ENCODE measurements at regions not wholly inside any gene's neighbourhood (a gene's known extent, or its start where the extent isn't known, plus 50 kb on each side); places are given as distances from the start of the nearest gene placed in this dataset.

- TF ChIP-seq CTCF (IDR thresholded peaks at IDR 0.05; ENCODE audit: insufficient read depth, low read length, missing control alignments) = no peak
- H3K4me3 ChIP-seq (ENCODE audit: low read depth, low read length) = no peak overlapping the region
- CTCF ChIA-PET = no interaction called here
- POLR2A ChIA-PET = no interaction called here
- DNase-seq (ENCODE audit: low read depth, low spot score) = no peak
Observed at GRCh38 chr3:180496995-180497394, 105.0 kb upstream of the TTC14 start.

GRCh38 chr3:180516368-180516767 lies 85.6 kb upstream of the TTC14 start:
- CTCF ChIA-PET = no interaction called here
- TF ChIP-seq CTCF (IDR thresholded peaks at IDR 0.05; ENCODE audit: insufficient read depth, low read length, missing control alignments) = no peak
- no peak overlapping the region for H3K4me3 ChIP-seq (ENCODE audit: low read depth, low read length)
- DNase-seq (ENCODE audit: low read depth, low spot score) = no peak
- POLR2A ChIA-PET = no interaction called here

GRCh38 chr3:180523040-180523439 lies 78.9 kb upstream of the TTC14 start:
- no peak overlapping the region for H3K4me3 ChIP-seq (ENCODE audit: low read depth, low read length)
- TF ChIP-seq CTCF (IDR thresholded peaks at IDR 0.05; ENCODE audit: insufficient read depth, low read length, missing control alignments) = no peak
- CTCF ChIA-PET = no interaction called here
- POLR2A ChIA-PET = no interaction called here
- no peak for DNase-seq (ENCODE audit: low read depth, low spot score)

GRCh38 chr3:180528843-180529242 lies 73.1 kb upstream of the TTC14 start:
- POLR2A ChIA-PET = no interaction called here
- DNase-seq (ENCODE audit: low read depth, low spot score) = no peak
- no peak overlapping the region for H3K4me3 ChIP-seq (ENCODE audit: low read depth, low read length)

GRCh38 chr3:180529778-180530177 lies 72.2 kb upstream of the TTC14 start:
- TF ChIP-seq CTCF (IDR thresholded peaks at IDR 0.05; ENCODE audit: insufficient read depth, low read length, missing control alignments) = no peak
- no peak overlapping the region for H3K4me3 ChIP-seq (ENCODE audit: low read depth, low read length)
- DNase-seq (ENCODE audit: low read depth, low spot score) = no peak
- ChIA-PET CTCF (no interaction called here), POLR2A (no interaction called here)

More at GRCh38 chr3:180528843-180529242, 73.1 kb upstream of the TTC14 start:
- CTCF ChIA-PET = no interaction called here
- TF ChIP-seq CTCF (IDR thresholded peaks at IDR 0.05; ENCODE audit: insufficient read depth, low read length, missing control alignments) = no peak

GRCh38 chr3:180530276-180530675 lies 71.7 kb upstream of the TTC14 start:
- ChIA-PET CTCF (no interaction called here), POLR2A (no interaction called here)
- H3K4me3 ChIP-seq (ENCODE audit: low read depth, low read length) = no peak overlapping the region
- TF ChIP-seq CTCF (IDR thresholded peaks at IDR 0.05; ENCODE audit: insufficient read depth, low read length, missing control alignments) = no peak
- DNase-seq (ENCODE audit: low read depth, low spot score) = no peak

All from AG04449 (cell line).